Hepatocyte (in vitro differentiated cells): ENCODE measurements at regions not wholly inside any gene's neighbourhood (a gene's known extent, or its start where the extent isn't known, plus 50 kb on each side); places are given as distances from the start of the nearest gene placed in this dataset.

Source experiments
- EZH2 ChIP-seq: fragments of 200-600 bp; sonication (generic); IDR thresholded peaks from 2 replicates; pipeline ENCODE4 v1.6.1; 2016; ENCODE audit warnings: antibody characterized with exemption, mild to moderate bottlenecking, borderline replicate concordance
- EZH2phosphoT487 ChIP-seq: fragments of 200-600 bp; sonication (generic); IDR thresholded peaks from one replicate; pipeline ENCODE4 v1.6.1; 2018; ENCODE audit warnings: antibody characterized with exemption, mild to moderate bottlenecking, low read depth, moderate library complexity; ENCODE audit not compliant: unreplicated experiment, severe bottlenecking
- TF ChIP-seq, protein P1 (sequence below): fragments of 200-600 bp; sonication (generic); IDR thresholded peaks from 2 replicates; pipeline ENCODE4 v1.5.1; 2016; ENCODE audit warnings: antibody characterized with exemption, mild to moderate bottlenecking; ENCODE audit not compliant: poor library complexity

- TF ChIP-seq, protein P1, sequence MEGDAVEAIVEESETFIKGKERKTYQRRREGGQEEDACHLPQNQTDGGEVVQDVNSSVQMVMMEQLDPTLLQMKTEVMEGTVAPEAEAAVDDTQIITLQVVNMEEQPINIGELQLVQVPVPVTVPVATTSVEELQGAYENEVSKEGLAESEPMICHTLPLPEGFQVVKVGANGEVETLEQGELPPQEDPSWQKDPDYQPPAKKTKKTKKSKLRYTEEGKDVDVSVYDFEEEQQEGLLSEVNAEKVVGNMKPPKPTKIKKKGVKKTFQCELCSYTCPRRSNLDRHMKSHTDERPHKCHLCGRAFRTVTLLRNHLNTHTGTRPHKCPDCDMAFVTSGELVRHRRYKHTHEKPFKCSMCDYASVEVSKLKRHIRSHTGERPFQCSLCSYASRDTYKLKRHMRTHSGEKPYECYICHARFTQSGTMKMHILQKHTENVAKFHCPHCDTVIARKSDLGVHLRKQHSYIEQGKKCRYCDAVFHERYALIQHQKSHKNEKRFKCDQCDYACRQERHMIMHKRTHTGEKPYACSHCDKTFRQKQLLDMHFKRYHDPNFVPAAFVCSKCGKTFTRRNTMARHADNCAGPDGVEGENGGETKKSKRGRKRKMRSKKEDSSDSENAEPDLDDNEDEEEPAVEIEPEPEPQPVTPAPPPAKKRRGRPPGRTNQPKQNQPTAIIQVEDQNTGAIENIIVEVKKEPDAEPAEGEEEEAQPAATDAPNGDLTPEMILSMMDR: no peak
- TF ChIP-seq EZH2: no peak
- TF ChIP-seq EZH2phosphoT487: no peak
Measured at GRCh38 chr2:23009545-23010149, 375.3 kb upstream of the KLHL29 start.
